PC-9 (cell line): ENCODE measurements at regions not wholly inside any gene's neighbourhood (a gene's known extent, or its start where the extent isn't known, plus 50 kb on each side); places are given as distances from the start of the nearest gene placed in this dataset.

Experiments
- CTCF ChIP-seq: fragments of 200-600 bp; sonication (generic); conservative IDR thresholded peaks from 2 replicates; pipeline ENCODE4 v1.6.1; 2017; ENCODE audit warnings: mixed run types, antibody characterized with exemption, mild to moderate bottlenecking, moderate library complexity
- EZH2 ChIP-seq: fragments of 200-600 bp; sonication (generic); IDR thresholded peaks from 2 replicates; pipeline ENCODE4 v1.8.0; 2017; ENCODE audit warnings: antibody characterized with exemption, low read depth

- TF ChIP-seq CTCF (no peak), EZH2 (no peak)
Observed at GRCh38 chr17:36741019-36741902, 139.9 kb downstream of the MRM1 start.
